Left ventricle myocardium superior (tissue), 1 donor: ENCODE measurements at regions not wholly inside any gene's neighbourhood (a gene's known extent, or its start where the extent isn't known, plus 50 kb on each side); places are given as distances from the start of the nearest gene placed in this dataset.
"Not testable (repeated sequence)": the region's sequence is repeated elsewhere in the genome, so short reads cannot be mapped to it uniquely, and the experiment has no call there.

Experiments
- ATAC-seq: fragments of 200-7000 bp; cut with Tn5 transposase; one replicate; pipeline ENCODE4 v1.9.1; 2020; ENCODE audit warnings: mild to moderate bottlenecking, moderate library complexity
- DNase-seq: peaks from one replicate; pipeline ENCODE4 v3.0.0-alpha.2; 2020
- intact Hi-C: fragments of 100-400 bp; cut with micrococcal nuclease; formaldehyde crosslinking; loops from one replicate; pipeline ENCODE4 v1.11.0; 2022
- donor health status: DM: no; HTN: yes; CAD: no; lungs with severe emphysema.

DNA sequence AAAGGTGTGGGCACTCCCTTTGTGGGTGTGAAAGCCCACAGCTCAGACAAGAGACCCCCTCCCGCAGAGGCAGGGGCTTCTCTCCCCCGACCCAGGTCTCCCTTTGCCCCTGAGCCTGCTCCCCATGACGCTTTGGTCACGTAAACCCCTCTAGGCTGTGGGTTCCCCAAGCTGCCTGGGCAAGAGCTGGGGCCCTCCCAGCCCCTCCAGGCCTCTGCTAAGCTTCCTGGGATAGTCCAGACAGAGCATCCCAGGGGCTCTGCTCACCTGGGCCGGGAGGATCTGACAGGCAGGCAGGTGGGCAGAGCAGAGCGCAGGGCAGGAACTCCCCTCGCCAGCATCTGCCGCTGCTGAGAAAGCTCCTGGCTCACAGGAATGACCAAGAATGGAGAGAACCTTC, 177.3 kb downstream of the BANP start:
- ATAC-seq (no peak), DNase-seq (no peak)
- intact Hi-C loops = no loop called here

DNA sequence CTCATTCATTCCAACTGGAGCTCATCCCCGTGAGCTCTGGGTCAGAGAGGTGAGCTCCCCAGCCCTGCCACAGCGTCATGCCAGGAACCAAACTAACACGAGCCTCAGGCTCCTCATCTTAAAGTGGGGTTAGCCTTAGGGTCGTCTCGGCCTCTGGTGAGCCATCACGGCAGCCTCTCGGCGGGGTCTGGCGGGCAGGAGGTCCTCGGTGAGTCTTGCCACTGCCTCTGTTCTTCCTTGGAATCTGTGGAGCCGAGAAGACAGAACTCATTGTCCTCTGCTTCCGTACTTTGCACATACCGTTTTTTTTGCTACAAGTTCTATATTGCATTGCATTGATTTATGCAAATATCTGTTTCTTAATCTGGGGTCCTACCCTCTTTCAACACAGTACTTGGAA, 177.9 kb downstream of the BANP start:
- DNase-seq, intact Hi-C loops, ATAC-seq: not testable (repeated sequence)

DNA sequence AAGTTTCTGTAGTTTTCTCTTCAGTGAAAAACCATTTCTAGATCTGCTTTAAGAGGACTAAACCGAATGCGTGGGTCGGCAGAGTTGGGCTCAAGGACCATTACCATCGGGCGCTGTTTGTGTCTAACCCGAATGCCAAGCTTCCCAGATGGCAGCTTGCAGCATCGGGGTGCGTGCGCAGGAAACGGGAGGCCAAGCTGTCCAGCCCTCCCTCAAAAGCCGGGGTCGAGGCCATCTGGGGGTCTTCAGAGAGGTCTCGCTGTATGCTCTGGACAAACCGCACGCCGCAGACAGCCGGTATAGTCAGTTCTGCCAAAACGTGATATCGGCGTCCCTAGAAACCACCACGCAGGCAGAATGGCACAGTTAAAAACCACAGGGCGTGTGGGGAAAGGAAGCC, 178.8 kb downstream of the BANP start:
- ATAC-seq (no peak), DNase-seq (no peak)

DNA sequence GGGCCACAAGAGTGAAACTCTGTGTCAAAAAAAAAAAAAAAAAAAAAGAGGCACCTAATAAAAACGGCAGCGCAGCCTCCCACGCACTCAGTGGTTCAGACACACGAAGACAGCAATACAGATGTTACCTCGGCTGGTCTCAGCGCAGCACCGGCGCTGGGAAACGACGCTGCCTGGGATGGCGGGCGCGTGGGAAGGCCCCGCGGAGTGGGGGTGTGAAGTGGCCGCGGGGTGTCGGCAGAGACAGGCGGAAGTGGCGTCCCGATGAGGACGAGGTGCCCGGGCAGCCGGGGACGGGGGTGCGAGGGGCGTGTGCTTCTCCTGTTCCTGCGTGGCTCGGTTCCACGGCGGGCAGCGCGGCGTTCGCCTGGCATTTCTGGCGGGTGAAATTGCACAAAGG, 179.4 kb downstream of the BANP start:
- intact Hi-C loops = no loop called here
- no peak for DNase-seq
- no peak for ATAC-seq

More for the DNA sequence above, 178.8 kb downstream of the BANP start:
- intact Hi-C loops = no loop called here

GRCh38 chr16:88131256-88131655, 180.0 kb downstream of the BANP start:
- intact Hi-C loops = no loop called here
- no peak for DNase-seq

GRCh38 chr16:88131966-88132365, 180.7 kb downstream of the BANP start:
- DNase-seq (no peak), ATAC-seq (no peak)
- intact Hi-C loops = no loop called here

More at GRCh38 chr16:88131256-88131655, 180.0 kb downstream of the BANP start:
- no peak for ATAC-seq

DNA sequence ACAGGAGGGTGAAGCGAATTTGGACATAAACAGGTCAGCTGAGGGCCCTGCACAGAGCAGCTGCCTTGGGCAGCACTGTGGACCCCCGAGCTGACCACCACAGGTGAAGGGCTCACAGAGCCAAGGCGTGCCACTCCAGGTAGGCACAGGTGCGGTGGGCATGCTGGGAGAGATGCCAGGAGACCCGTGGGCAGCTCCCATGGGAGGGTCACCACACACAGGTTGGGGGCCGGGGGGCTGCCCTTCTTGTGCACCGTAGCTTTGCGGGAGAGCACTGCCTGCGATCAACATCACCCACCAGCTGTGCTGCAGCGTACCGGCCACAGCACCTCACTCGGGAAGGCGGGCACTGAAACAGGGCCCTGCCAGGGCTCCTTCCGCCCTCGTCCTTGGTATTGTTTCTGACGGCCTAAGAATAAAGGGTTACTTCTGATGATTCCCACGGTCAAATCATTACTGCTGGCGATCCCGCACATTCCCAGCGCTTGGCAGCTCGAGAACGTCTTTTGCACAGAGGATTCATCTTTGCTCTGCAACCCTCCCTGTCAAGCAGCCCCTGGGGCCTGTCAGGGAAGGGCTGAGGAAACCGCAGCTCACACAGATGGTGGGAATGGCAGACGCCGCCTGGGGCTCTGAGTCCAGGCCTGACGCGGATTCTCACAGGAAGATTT, 181.7 kb downstream of the BANP start:
- ATAC-seq (no peak), DNase-seq (no peak)
- intact Hi-C loops = no loop called here

GRCh38 chr16:88133507-88133843, 182.2 kb downstream of the BANP start:
- ATAC-seq = no peak
- intact Hi-C loops = no loop called here

DNA sequence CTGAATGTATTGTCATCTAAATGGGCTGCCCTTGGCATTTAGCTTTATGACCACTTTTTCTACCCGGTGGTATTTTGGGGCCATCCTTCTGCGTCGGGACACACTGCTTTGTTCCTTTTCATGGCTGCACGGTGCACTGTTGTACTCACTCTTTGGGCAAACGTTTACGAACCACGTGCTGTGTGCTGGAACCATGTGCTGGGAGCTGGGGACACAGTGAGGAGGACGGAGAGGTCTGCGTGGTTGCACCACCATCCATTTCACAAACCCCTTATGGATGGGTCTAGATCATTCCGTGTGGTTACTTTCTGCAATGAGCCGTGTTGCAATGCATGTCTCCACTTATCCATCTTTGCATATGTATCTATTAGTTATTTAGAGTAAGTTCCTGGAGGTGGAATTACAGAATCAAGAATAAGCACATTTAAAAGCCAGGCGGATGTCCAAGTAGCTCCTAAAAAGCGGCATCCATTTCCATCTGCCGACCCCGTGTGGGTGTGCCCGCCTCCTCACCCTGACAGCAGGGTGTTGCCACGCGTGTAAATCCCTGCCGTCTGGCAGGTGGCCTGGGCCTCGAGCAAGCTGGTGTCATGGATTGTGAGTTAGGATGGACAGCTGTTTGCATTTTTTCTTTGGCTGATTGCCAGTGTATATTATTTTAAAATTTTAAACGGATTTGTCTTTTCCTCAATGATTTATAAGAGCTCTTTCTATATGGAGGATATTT, 183.1 kb downstream of the BANP start:
- ATAC-seq, DNase-seq, intact Hi-C loops: not testable (repeated sequence)

More at GRCh38 chr16:88133507-88133843, 182.2 kb downstream of the BANP start:
- DNase-seq = no peak

- DNase-seq, intact Hi-C loops: not testable (repeated sequence)
- ATAC-seq = peak; percentile 61
Observed at GRCh38 chr16:88134899-88135682, 183.9 kb downstream of the BANP start.

DNA sequence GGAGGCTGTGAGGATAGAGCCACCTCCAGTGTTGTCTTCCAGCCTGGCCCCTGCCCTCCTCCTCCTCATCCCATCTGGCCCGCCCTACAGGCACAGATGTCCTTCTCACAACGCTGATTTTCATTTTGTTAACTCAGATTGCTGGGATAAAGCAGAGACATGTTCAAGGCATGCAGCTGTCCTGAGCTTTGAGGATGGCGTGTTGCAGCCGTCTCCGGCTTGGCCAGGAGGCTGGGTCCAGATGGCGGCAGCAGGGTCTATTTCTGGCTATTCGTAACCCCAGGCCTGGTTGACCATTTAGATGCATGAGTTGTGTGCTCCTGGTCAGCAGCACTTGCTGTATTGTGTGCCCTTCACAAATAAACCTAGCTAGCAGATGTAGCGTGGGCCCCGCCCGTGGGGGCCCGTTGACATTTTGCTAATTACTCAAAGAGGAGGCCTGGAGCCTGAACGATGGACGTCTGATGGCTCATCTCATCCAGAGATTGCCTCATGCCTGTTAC, 185.0 kb downstream of the BANP start:
- peak; percentile 78 for ATAC-seq
- intact Hi-C loops, DNase-seq: not testable (repeated sequence)

DNA sequence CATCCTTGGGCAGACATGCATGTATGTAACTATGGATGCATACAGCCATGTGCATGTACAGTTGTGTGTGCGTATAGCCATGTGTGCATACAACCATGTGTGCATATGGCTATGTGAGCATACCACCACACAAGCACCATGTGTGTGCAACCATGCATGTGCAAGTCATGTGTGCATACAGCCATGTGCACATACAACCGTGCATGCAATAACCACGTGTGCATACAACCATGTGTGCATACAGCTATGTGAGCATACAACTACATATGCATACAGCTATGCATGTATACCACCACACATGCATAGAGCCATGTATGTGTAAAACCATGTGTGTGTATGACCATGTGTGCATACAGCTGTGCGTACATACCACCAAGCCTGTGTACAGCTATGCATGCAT, 185.7 kb downstream of the BANP start:
- intact Hi-C loops, ATAC-seq, DNase-seq: not testable (repeated sequence)

- DNase-seq, intact Hi-C loops, ATAC-seq: not testable (repeated sequence)
Observed at GRCh38 chr16:88139141-88139540, 187.9 kb downstream of the BANP start.

GRCh38 chr16:88140195-88140594, 189.0 kb downstream of the BANP start:
- ATAC-seq, DNase-seq, intact Hi-C loops: not testable (repeated sequence)

DNA sequence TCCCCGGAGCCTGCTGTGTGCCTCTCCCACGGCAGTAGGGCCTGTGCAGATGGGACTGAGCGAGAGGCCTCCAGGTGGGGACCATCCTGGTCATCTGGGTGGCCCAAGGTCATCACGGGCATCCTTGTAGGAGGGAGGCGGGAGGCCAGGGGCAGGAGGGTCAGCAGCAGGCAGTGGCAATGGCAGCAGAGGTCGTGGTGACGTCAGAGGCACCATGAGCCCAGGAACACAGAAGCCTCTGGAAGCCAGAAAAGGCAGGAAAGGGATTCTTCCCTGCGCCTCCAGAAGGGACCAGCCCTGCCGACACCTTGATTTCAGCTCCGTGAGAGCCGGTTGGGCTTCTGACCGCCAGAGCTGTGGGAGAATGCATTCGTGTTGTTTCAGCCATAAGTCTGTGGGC, 190.3 kb downstream of the BANP start:
- DNase-seq = no peak
- no peak for ATAC-seq
- intact Hi-C loops = no loop called here

DNA sequence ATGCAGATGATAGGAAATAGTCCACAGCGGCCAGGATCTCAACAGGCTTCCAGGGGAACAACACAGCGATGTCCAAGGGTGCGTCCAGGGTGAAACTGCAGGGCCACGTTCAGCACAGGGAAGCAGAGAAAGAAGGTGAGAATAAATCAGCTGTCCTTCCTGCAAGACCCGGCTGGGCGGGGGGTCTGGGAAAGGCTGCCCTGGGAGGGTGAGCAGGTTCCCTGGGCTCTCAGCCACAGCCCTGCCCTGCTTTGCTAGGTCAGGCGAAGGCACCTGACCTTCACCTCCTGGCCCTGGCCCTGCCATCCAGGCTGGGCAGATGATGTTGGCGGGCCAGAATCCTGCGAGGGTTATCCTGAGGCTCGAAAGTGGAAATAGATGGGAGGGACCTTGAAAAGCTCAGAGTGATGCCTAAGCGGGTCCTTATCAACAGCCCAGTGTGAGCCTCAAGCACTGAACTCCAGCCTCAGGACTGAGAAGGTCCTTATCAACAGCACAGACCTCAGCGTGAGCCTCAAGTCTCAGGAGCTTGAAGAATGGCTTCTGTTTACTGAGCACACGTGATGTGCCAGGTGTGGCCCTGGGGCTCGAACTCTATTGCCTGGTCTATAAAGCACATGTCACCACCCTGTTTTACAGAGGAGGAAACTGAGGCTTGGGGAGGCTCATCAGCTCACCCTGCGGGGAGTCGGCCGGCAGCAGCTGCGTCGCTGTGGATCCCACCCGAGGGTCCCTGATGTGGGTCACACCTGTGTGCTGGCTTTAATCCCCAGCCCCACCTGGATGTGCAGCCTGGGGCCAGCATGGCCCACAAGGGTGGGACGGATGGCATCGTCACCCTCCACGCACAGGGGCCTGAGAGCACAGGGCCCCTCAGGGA, 191.1 kb downstream of the BANP start:
- intact Hi-C loops, ATAC-seq, DNase-seq: not testable (repeated sequence)

DNA sequence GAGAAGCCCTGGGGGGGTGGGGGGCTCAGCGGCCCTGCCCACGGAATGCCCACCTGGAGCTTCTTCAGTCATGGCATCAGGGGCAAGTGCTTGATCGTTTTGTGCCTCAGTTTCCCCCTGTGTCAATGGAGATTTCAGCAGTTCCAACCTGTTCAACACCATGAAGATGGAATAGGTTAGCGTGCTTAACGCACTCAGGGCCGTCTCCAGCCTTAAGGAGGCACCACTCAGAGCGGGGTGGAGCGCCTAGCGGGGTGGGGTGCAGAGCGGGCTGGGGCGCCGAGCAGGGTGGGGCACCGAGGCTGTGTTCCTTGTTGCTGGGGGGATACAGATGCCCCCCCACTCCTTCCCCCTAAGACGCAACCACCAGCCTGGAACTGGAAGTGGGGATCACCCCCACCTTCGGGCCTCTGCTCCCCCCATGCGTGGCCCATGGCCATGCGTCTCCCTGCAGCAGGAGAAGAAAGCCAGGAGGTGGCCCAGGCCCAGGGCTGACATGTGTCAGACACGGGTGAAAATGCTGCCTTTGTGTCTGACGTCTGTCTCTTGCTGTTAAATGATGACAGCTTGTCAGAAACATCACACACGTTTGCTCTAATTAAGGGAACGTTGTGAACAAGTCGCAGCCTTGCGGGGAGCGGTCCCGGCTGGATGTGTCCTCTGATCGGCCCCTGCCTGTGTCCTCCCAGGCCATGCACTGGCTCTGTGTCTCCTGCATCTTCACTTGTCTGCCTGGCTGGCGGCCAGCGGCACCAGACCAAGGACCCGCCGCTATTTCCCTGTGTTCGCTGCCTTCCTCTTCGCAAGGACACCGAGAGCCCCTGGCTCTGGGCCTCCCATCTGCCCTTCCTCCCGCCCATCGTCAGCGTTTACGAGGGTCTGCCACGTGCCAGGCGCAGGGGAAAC, 192.1 kb downstream of the BANP start:
- ATAC-seq (peak; percentile 84), DNase-seq (peak; percentile 81)
- intact Hi-C loops = not testable (repeated sequence)

DNA sequence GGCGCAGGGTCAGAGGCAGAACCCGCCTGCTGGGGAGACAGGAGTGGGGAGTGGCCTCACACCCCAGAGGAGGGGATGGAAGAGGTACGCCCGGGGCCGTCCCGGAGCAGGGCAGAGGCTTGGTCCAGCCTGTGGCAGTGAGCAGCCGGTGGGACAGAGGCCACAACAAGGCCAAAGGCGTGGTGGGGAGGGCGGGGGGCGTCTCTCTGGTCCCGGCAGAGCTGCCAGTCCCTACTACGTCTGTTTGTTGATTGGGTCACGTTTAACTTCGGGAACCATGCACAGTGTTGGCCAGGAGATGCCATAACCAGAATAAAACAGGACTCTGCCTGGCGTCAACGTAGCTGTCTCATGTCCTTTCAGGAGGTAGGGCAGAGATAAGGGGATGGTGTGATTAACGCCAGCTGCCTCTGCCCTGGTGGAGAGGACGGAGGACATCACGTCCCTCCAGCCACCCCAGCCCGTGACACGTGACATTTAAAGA, 192.8 kb downstream of the BANP start:
- DNase-seq (peak; percentile 75), ATAC-seq (peak; percentile 85)
- intact Hi-C loops = no loop called here
